HG02943 (cell line): ENCODE measurements at regions not wholly inside any gene's neighbourhood (a gene's known extent, or its start where the extent isn't known, plus 50 kb on each side); places are given as distances from the start of the nearest gene placed in this dataset.
"Not testable (repeated sequence)": the region's sequence is repeated elsewhere in the genome, so short reads cannot be mapped to it uniquely, and the experiment has no call there.

Experiments
- ATAC-seq: cut with Tn5 transposase; IDR thresholded peaks from one replicate; pipeline ENCODE4 v1.9.1; 2021; ENCODE audit warnings: mild to moderate bottlenecking, low read depth, moderate library complexity; ENCODE audit not compliant: unreplicated experiment

DNA sequence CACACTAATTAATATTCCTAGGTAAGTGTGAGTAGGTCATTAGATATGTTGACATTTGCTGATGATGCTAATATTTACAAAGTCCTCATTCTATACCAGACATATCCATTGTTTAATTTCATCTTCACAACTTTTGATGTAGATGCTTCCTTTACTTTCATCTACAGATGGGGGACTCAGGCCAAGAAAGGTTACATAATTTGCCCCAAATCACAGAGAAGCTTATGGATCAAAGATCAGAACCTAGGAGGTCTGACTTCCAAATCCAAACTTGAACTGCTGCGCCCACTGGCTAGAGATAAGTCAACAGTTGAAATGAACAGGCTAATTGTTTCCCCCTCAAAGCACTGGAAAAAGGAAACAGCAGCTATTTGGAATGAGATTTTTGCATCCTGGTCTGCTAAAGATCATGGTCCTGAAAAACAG lies 95.6 kb upstream of the TMEM178A start:
- no peak for ATAC-seq

GRCh38 chr2:39570614-39571013 lies 95.1 kb upstream of the TMEM178A start:
- no peak for ATAC-seq

- no peak for ATAC-seq
Observed at GRCh38 chr2:39571111-39571731, 94.5 kb upstream of the TMEM178A start.

DNA sequence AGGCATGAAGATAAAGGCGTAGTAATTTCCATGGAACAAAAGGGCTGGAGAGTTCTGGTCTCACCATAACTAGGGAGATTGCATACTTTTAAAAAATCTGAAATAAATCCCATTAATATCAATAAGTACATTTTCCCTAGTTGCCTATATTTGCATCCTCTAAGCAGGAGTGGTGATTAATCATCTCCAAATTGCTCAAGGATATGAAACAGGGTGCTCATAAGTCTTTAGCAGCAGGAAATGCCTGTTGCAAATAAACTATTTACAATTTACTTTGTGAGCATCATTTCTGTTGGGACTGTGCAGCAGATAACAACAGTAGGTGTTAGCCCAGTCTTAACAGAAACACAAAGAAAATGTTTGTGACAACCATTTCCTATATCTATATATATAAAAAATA lies 92.4 kb upstream of the TMEM178A start:
- no peak for ATAC-seq

- ATAC-seq: no peak
Observed at GRCh38 chr2:39581866-39582265, 83.9 kb upstream of the TMEM178A start.

- ATAC-seq: no peak
Observed at GRCh38 chr2:39583213-39583612, 82.5 kb upstream of the TMEM178A start.

DNA sequence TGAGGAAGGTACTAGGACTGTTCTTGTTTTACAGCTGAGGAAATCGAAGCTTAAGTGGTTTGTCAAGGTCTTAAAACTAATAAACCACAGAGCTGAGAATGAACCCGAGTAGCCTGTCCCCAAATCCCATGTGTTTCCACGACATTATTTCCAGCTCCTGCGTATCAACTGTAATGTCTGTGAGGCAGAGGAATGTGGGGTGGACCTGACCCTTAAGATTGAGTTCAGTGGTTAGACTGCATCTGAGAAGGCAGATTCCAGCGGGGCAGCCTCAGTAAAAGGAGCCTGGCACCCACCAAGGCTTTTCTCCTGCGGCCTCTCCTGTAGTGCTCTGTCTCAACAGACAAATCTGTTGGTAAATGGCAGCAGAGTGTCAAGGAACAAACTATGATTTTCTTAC lies 81.9 kb upstream of the TMEM178A start:
- no peak for ATAC-seq

DNA sequence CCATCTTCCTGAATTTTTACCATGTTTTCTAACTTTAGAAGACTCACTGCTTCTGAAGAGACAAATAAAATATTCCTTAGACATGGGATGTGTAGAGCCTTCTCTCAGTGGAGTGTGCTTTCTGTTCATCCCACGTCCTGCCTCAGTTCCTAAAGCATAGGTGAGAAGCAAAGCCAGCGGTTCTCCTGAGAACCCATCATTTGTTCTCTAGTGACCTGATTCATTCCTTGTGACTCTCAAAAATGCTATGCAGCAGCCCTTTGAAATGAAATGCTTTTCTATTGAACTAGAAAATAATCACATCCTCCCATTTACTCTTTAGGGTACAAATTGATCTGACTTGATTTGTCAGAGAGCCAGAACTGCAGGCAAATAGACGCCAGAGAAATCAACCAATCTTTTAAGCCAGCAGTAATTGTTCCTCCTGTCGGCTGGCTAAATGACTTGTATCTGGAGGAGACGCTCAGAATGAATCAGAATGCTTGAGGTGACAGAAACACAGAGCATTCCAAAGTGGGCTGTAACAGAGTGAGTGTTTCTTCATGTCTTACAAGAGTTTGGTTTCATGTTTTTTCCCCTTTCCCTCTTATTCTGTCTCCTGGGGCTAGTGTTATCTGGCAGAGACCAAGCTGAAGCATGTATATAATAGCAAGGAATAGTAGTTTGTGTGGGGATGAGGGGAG lies 81.3 kb upstream of the TMEM178A start:
- ATAC-seq: no peak

- not testable (repeated sequence) for ATAC-seq
Observed at GRCh38 chr2:39585531-39585930, 80.2 kb upstream of the TMEM178A start.

DNA sequence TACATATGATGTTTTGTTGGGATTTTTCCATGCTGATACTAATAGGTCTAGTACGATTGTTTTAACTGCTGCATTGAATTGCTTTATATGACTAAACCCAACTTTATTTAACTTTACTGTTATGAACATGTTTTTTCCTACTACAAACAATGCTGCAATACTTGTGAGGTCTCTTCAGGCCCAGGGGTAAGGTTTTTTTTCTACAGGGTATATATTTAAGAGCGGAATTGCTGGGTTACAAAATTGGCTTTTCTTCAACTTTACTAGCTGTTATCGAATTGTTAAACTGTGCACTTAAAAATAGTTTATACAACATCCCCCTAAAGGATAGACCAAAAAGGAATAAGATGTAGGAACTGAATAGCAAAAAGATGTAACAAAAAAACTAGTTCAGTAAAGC lies 78.5 kb upstream of the TMEM178A start:
- no peak for ATAC-seq

DNA sequence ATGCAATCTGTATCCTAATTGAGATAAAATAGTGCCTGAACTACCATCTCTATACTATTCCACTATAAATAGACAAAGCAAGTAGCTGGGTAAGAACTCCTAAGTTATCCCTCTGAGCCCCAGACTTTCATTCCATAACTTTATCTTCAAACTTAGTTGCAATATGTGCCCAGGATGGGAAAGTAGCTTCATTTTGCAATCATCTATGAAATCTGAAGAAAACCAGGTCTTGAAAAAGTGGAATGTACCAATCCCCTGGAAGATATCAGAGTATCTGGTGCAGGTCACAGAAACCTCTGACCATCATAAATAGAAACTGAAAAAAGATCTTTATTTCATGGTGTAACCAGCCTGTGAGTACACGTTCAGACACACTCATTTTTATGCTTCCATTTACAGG lies 78.1 kb upstream of the TMEM178A start:
- ATAC-seq: no peak

GRCh38 chr2:39593439-39594393 lies 72.0 kb upstream of the TMEM178A start:
- no peak for ATAC-seq

DNA sequence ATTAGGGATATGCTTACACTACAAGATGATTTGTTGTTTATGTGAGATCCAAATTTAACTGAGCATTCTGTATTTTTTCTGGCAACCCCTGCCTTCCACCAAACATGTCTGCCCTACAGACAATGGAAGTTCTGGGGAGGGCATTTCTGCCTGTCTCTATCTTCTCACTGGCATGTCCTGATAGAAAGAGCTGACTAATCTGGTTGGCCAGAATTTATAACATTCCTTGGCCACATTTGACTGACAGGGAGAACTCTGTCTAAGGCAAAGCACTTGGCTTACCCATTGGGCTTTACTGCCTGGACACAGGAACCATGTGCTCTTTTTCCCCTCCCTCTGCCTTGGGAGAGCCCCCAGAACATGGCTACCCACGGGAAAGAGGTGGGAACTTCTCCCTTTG lies 70.6 kb upstream of the TMEM178A start:
- no peak for ATAC-seq

DNA sequence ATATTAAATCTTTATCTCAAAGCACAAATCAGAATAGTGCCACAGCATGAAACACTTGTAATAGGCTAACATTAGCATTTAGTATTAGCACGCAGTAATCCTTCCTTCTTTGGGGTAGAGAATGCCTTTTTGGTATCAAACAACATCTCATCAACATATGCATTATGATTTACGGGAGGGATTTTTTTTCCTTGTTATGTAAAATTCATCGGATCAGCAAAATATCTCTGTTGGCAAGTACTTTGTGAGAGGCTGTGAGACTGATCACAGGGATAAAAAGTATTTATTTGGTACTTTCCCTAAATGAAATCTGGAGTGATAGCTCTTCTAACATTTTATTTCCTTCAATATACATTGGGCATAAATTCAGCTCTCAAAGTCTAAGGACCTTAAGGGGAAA lies 68.4 kb upstream of the TMEM178A start:
- ATAC-seq: no peak

GRCh38 chr2:39602616-39603015 lies 63.1 kb upstream of the TMEM178A start:
- ATAC-seq: no peak

- ATAC-seq: no peak
Observed at GRCh38 chr2:39603436-39603835, 62.3 kb upstream of the TMEM178A start.

- ATAC-seq: no peak
Observed at GRCh38 chr2:39604866-39605265, 60.9 kb upstream of the TMEM178A start.

- ATAC-seq: no peak
Observed at GRCh38 chr2:39606585-39606984, 59.1 kb upstream of the TMEM178A start.

- no peak for ATAC-seq
Observed at GRCh38 chr2:39607538-39608262, 58.0 kb upstream of the TMEM178A start.

GRCh38 chr2:39608263-39608575 lies 57.5 kb upstream of the TMEM178A start:
- ATAC-seq: no peak
